GM10248 (cell line): ENCODE measurements at regions not wholly inside any gene's neighbourhood (a gene's known extent, or its start where the extent isn't known, plus 50 kb on each side); places are given as distances from the start of the nearest gene placed in this dataset.
"Not testable (repeated sequence)": the region's sequence is repeated elsewhere in the genome, so short reads cannot be mapped to it uniquely, and the experiment has no call there.

ENCODE experiments used
- CTCF ChIA-PET: fragments of 300-600 bp; sonication (Branson Sonifier 250); formaldehyde crosslinking; extraction: SDS; loops from one replicate; lab custom pipeline; 2021; ENCODE audit warnings: antibody characterized with exemption; lab: Yijun Ruan, JAX
- POLR2A ChIA-PET: fragments of 350-650 bp; sonication (Branson Sonifier 250); formaldehyde crosslinking; extraction: SDS; loops from one replicate; lab custom pipeline; 2020; ENCODE audit warnings: antibody characterized with exemption; lab: Yijun Ruan, JAX
- DNase-seq: peaks from one replicate; pipeline ENCODE4 v3.0.0; 2012; ENCODE audit errors: extremely low spot score
- CTCF ChIP-seq: IDR thresholded peaks from 2 replicates; pipeline ENCODE4 v1.5.1; 2012; ENCODE audit warnings: mild to moderate bottlenecking, low read depth; ENCODE audit errors: extremely low read depth, missing control alignments, control extremely low read depth

DNA sequence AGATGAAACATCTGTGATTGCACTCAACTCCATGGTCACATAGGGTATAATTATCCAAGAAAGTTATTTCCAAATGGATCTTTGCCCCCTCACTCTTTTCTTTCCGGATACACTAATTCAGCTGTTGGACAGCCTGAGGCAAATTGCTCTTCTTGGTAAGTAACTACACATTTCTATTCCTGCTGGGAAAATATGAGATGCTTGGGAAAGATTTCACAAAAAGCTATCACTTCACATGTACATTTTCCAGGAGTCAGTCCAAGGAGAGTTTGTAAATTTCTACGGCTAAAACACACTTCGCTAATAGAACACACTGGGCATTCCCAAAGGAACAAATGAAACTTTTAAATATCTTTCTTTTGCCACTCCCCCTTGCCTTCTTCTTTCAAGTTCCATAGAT, 123.0 kb upstream of the GRIA1 start:
- no peak for DNase-seq
- no peak for TF ChIP-seq CTCF
- POLR2A ChIA-PET, result no interaction called here
- CTCF ChIA-PET, result no interaction called here

DNA sequence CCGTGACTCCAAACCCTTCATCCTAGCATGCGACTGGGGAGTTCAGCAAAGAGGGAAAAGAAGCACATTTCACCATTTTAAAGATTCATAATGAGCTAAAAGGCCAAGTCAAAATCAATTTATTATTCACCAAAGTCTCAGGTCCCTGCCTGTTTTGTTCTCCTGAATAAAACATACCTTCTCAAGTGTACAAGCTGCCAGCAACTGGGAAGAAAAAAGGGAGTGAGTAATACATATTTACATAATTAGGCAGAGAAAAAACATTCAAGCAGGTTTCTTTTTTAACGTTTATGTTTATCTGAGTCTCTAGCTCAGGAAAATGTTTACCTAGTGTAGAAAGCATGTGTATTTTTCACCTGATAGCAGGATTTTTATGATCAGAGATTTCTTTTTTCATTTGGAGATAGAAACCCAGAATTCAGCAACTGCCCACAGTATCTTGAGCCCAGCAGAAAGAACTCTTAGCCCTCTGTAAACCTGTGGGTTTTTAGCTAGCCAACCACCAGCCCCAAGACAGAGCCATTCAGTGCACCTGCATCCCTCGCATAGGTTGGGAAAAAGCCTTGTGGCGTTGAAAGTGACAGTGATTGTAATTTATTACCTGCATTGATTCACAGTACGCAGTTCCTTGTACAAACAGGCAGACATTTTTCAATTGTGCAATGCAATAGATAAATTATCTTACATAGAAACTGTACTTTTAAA, 117.9 kb upstream of the GRIA1 start:
- no peak for DNase-seq
- CTCF ChIA-PET, result interaction anchor here (0.8 to 2.1 kb wide), 3 partner anchors 8 to 250 kb away, joined by 3 to 6 read pairs (median 3); no protein-coding TSS in a partner anchor
- POLR2A ChIA-PET, result no interaction called here

DNA sequence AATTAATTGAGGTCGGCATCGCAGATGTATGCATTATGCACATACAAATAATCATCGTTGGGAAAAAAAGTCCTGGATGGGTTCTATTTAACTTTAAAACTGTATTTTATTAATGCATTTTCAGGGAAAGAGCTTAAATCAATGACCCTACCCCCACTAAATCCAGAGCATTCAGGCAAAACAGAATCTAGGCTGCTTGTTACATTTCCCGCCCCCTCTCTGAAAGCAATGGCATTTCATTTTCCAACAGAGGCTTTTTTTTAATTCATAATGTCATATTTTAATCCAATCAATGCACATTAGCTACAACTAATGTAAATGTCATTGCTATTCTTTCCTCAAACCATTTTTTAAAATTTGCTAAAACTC, 117.4 kb upstream of the GRIA1 start:
- POLR2A ChIA-PET, result no interaction called here

More for the DNA sequence above, 117.9 kb upstream of the GRIA1 start:
- no peak for TF ChIP-seq CTCF

GRCh38 chr5:153381630-153382029, 108.8 kb upstream of the GRIA1 start:
- POLR2A ChIA-PET, DNase-seq: not testable (repeated sequence)
- CTCF ChIA-PET, result interaction anchor here (1.5 kb wide), 1 partner anchor 28 kb away, joined by 3 read pairs; no protein-coding TSS in a partner anchor

More for the DNA sequence above, 117.4 kb upstream of the GRIA1 start:
- no peak for TF ChIP-seq CTCF
- no peak for DNase-seq
- CTCF ChIA-PET, result no interaction called here

DNA sequence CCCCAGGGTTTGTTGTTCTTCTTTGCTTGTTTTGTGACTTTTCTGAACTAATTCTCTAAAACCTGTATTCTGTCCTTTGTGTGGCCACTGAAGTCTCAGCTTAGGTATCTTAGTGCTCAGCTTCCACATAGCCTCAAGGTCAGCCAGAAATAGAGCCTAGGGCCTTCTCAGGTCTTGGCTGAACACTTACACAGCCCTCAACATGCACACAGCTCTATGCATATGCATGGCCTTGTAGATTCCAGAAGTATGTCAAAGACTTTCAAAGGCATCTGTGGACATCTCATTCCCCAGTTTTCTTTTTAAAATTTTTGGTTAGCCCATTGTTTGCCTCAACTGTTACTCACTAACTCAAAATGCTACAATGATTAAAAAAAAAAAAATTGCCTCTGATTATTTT, 99.9 kb upstream of the GRIA1 start:
- ChIA-PET POLR2A (no interaction called here), CTCF (interaction anchor here (1.1 kb wide), 1 partner anchor 18 kb away, joined by 4 read pairs; no protein-coding TSS in a partner anchor)

DNA sequence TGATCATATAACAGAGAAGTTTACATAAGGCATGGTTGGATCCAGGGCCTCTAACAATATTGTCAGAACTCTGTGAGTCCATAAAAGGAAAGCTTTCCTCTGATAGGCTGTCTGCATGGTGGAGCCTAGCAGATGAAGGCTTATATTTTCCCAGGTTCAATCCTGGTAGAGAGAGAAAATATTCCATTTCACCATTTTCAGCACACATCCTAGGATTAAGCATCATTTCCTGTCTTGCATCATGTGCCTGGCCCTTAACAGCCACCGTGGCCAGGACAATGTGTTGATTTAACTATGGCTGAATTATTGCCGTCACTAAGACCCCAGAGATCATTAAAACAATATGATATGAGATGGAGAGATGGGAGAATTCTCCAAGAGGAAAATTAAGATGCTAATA, 90.9 kb upstream of the GRIA1 start:
- no peak for DNase-seq
- CTCF ChIA-PET, result no interaction called here
- no peak for TF ChIP-seq CTCF
- POLR2A ChIA-PET, result no interaction called here

More for the DNA sequence above, 99.9 kb upstream of the GRIA1 start:
- no peak for TF ChIP-seq CTCF
- DNase-seq, result no peak

DNA sequence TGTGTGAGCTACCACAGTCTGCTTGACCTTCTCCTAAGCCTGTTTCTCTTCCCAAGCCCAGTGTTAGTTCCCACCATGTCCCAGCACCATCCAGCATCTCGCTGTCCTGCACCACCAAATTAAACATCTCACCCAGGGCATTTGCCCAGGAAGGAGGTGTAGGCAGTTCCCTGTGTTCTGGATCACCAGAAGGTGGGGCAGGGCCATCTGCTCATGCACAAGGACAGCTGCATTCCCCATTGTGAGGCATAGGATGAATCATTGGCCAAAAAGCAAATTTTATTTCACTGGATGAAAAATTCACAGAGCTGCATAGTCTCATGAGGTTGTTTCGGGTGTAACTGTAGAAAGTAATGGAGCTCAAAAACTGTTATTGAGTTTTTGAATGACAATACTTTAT, 89.5 kb upstream of the GRIA1 start:
- ChIA-PET CTCF (interaction anchor here (1.6 kb wide), 1 partner anchor 8 kb away, joined by 5 read pairs; no protein-coding TSS in a partner anchor), POLR2A (no interaction called here)
- TF ChIP-seq CTCF, result no peak
- DNase-seq, result no peak
